Thymus (tissue), 11 donors: ENCODE measurements at regions not wholly inside any gene's neighbourhood (a gene's known extent, or its start where the extent isn't known, plus 50 kb on each side); places are given as distances from the start of the nearest gene placed in this dataset.

Source experiments
- DNase-seq, 9 donors: peaks; one replicate each; pipeline ENCODE4 v3.0.0-alpha.2; 2013; ENCODE audit warnings: low spot score in 9 of 9, low read depth in 6 of 9, missing footprints in 1 of 9
- H3K27ac ChIP-seq, 2 donors: one replicate each; pipeline ENCODE4 v1.5.1; 2013; ENCODE audit warnings: control low read depth in 1 of 2, low read depth in 1 of 2, low read length in 1 of 2, mild to moderate bottlenecking in 1 of 2, moderate library complexity in 1 of 2
- H3K27me3 ChIP-seq, 2 donors: one replicate each; pipeline ENCODE4 v1.5.1; 2013; ENCODE audit warnings: low read length in 1 of 2; ENCODE audit not compliant: control insufficient read depth in 2 of 2, insufficient read depth in 1 of 2
- H3K36me3 ChIP-seq, 2 donors: one replicate each; pipeline ENCODE4 v1.5.1; 2013; ENCODE audit warnings: low read length in 1 of 2, mild to moderate bottlenecking in 1 of 2, moderate library complexity in 1 of 2; ENCODE audit not compliant: control insufficient read depth in 2 of 2, insufficient read depth in 2 of 2
- H3K4me1 ChIP-seq, 2 donors: one replicate each; pipeline ENCODE4 v1.5.1; 2013; ENCODE audit warnings: low read length in 2 of 2; ENCODE audit not compliant: control insufficient read depth in 2 of 2, insufficient read depth in 2 of 2
- H3K4me3 ChIP-seq, 2 donors: one replicate each; pipeline ENCODE4 v1.5.1; 2013; ENCODE audit warnings: low read length in 2 of 2, control low read depth in 1 of 2, mild to moderate bottlenecking in 1 of 2
- H3K9me3 ChIP-seq, 2 donors: one replicate each; pipeline ENCODE4 v1.5.1; 2013; ENCODE audit warnings: low read length in 1 of 2, mild to moderate bottlenecking in 1 of 2; ENCODE audit not compliant: control insufficient read depth in 2 of 2, insufficient read depth in 1 of 2
- WGBS: extraction: QIAGEN DNeasy Blood & Tissue Kit; methylation state at CpG from one replicate; pipeline ENCODE4 v1.1.7; 2013; 5-methylcytosine and 5-hydroxymethylcytosine counted together
- donor health status: healthy.

- 99% methylated on average over 1 of the region's 1 CpG for WGBS
Observed at GRCh38 chr2:12124790-12125189, 378.4 kb downstream of the LPIN1 start.

GRCh38 chr2:12126318-12126717 is 379.9 kb downstream of the LPIN1 start:
- H3K4me3 ChIP-seq: no peak overlapping the region
- peaks cover 11 to 12% of the 10 kb centered on the region in 2 donors for H3K4me1 ChIP-seq
- H3K27ac ChIP-seq: no peak overlapping the region
- H3K27me3 ChIP-seq: no peaks in the 10 kb centered on the region
- peaks cover 0 to 3% of the 10 kb centered on the region in 2 donors for H3K9me3 ChIP-seq
- DNase-seq: no peak
- H3K36me3 ChIP-seq: no peaks in the 10 kb centered on the region
- WGBS: 90% methylated on average over 3 of the region's 3 CpGs

More at GRCh38 chr2:12124790-12125189, 378.4 kb downstream of the LPIN1 start:
- Histone ChIP-seq H3K4me3 (no peak overlapping the region), H3K4me1 (peaks cover 11 to 17% of the 10 kb centered on the region in 2 donors), H3K36me3 (no peaks in the 10 kb centered on the region), H3K27ac (no peak overlapping the region), H3K27me3 (no peaks in the 10 kb centered on the region), H3K9me3 (peaks cover 0 to 3% of the 10 kb centered on the region in 2 donors)
- DNase-seq: no peak

GRCh38 chr2:12127638-12128037 is 381.2 kb downstream of the LPIN1 start:
- Histone ChIP-seq H3K27me3 (no peaks in the 10 kb centered on the region), H3K27ac (peak overlapping the region; percentile 61 to 75), H3K9me3 (peaks cover 0 to 3% of the 10 kb centered on the region in 2 donors), H3K36me3 (no peaks in the 10 kb centered on the region), H3K4me1 (peaks cover 11 to 16% of the 10 kb centered on the region in 2 donors), H3K4me3 (peak overlapping the region in 1 of 2 donors; percentile 32)
- 12% methylated on average over 2 of the region's 2 CpGs for WGBS
- DNase-seq: peak; percentile 50 to 85 (median 64)

GRCh38 chr2:12131975-12132374 is 385.5 kb downstream of the LPIN1 start:
- Histone ChIP-seq H3K27me3 (no peaks in the 10 kb centered on the region), H3K36me3 (no peaks in the 10 kb centered on the region), H3K9me3 (peaks cover 0 to 3% of the 10 kb centered on the region in 2 donors), H3K4me1 (peaks cover 10 to 13% of the 10 kb centered on the region in 2 donors), H3K4me3 (no peak overlapping the region), H3K27ac (no peak overlapping the region)
- DNase-seq: no peak
- 89% methylated on average over 3 of the region's 3 CpGs for WGBS

GRCh38 chr2:12141618-12142258 is 395.3 kb downstream of the LPIN1 start:
- no peak overlapping the region for H3K4me3 ChIP-seq
- H3K36me3 ChIP-seq: no peaks in the 10 kb centered on the region
- H3K27me3 ChIP-seq: no peaks in the 10 kb centered on the region
- H3K4me1 ChIP-seq: no peaks in the 10 kb centered on the region
- 39% methylated on average over 1 of the region's 1 CpG for WGBS
- H3K27ac ChIP-seq: no peak overlapping the region
- no peaks in the 10 kb centered on the region for H3K9me3 ChIP-seq
- no peak for DNase-seq

- Histone ChIP-seq H3K27me3 (no peaks in the 10 kb centered on the region), H3K4me1 (no peaks in the 10 kb centered on the region), H3K4me3 (no peak overlapping the region), H3K36me3 (no peaks in the 10 kb centered on the region), H3K27ac (no peak overlapping the region), H3K9me3 (no peaks in the 10 kb centered on the region)
- DNase-seq: no peak
- WGBS: 94% methylated on average over 6 of the region's 6 CpGs
Observed at GRCh38 chr2:12151716-12152115, 405.3 kb downstream of the LPIN1 start.

- WGBS: 98% methylated on average over 3 of the region's 3 CpGs
- Histone ChIP-seq H3K4me3 (no peak overlapping the region), H3K36me3 (no peaks in the 10 kb centered on the region), H3K27ac (no peak overlapping the region), H3K9me3 (no peaks in the 10 kb centered on the region), H3K4me1 (no peaks in the 10 kb centered on the region), H3K27me3 (no peaks in the 10 kb centered on the region)
- no peak for DNase-seq
Observed at GRCh38 chr2:12152888-12153287, 406.5 kb downstream of the LPIN1 start.

- 89% methylated on average over 6 of the region's 6 CpGs for WGBS
- H3K9me3 ChIP-seq: no peaks in the 10 kb centered on the region
- no peak overlapping the region for H3K27ac ChIP-seq
- no peak for DNase-seq
- H3K36me3 ChIP-seq: no peaks in the 10 kb centered on the region
- H3K27me3 ChIP-seq: no peaks in the 10 kb centered on the region
- H3K4me3 ChIP-seq: no peak overlapping the region
- H3K4me1 ChIP-seq: no peaks in the 10 kb centered on the region
Observed at GRCh38 chr2:12155303-12156051, 409.0 kb downstream of the LPIN1 start.

GRCh38 chr2:12156349-12156748 is 409.9 kb downstream of the LPIN1 start:
- Histone ChIP-seq H3K9me3 (no peaks in the 10 kb centered on the region), H3K4me1 (no peaks in the 10 kb centered on the region), H3K36me3 (no peaks in the 10 kb centered on the region), H3K27me3 (no peaks in the 10 kb centered on the region), H3K4me3 (no peak overlapping the region), H3K27ac (no peak overlapping the region)
- WGBS: 73% methylated on average over 4 of the region's 4 CpGs
- DNase-seq: no peak
